ENCODE measurements at regions not wholly inside any gene's neighbourhood (a gene's known extent, or its start where the extent isn't known, plus 50 kb on each side); places are given as distances from the start of the nearest gene placed in this dataset.

DNA sequence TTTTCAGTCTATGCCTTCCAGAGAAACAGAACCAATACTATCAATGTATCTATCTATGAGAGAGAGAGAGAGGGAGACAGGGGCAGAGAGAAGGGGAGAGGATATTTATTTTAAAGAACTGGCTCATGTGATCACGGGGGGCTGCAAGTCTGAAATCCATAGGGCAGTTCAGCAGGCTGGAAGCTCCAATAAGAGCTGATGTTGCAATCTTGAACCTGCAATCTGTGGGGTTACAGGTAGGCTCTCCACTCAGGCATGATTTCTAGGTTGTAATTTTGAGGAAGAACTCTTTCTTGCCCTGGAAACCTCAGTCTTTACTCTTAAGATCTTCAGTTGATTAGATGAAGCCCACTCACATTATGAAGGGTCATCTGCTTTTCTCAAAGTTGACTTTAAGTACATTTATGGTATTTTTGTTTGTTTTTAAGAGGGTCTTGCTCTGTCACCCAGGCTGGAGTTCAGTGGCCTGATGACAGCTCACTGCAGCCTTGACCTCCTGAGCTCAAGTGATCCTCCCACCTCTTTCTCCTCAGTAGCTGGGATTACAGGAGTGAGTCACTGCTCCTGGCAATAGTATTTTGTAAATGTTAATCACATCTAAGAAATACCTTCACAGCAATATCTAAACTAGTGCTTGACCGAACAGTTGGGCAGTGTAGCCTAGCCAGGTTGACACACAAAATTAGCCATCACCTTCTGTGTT is 376.4 kb downstream of the FGF9 start:
- in situ Hi-C loops (cut with MboI; ENCODE audit: low sequenced_read_pairs): no loop called here

DNA sequence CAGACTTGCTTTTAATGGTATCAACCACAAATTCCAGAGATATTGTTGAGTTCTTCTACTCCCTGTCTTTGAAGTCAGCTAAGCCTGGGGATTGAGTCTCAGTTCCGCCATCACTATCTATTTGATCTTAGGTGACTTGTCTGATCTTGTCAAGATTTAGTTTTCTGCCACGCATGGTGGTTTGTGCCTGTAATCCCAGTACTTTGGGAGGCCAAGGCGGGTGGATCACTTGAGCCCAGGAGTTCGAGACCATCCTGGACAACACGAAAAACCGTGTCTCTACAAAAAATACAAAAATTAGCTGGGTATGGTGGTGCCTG is 376.9 kb downstream of the FGF9 start:
- in situ Hi-C loops (cut with MboI; ENCODE audit: low sequenced_read_pairs): no loop called here

DNA sequence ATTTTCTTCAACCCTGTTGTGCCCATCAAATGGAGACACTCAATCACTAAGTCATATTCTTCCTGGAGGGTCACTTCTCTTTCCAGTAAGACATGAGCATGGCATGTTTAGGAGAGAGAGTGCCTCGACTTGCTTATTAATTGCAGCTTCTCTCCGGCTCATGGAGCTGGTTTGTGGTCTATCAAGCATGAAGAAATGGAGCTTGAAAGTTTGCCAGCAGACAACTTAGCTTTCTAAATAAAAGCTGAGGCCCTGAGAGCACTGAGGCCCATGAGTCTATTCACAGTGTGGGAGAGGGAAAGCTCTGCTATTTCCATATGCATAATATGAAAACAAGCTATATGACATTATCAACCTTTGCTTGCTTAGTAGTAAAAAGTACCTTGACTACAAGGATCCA is 378.5 kb downstream of the FGF9 start:
- in situ Hi-C loops (cut with MboI; ENCODE audit: low sequenced_read_pairs): no loop called here

DNA sequence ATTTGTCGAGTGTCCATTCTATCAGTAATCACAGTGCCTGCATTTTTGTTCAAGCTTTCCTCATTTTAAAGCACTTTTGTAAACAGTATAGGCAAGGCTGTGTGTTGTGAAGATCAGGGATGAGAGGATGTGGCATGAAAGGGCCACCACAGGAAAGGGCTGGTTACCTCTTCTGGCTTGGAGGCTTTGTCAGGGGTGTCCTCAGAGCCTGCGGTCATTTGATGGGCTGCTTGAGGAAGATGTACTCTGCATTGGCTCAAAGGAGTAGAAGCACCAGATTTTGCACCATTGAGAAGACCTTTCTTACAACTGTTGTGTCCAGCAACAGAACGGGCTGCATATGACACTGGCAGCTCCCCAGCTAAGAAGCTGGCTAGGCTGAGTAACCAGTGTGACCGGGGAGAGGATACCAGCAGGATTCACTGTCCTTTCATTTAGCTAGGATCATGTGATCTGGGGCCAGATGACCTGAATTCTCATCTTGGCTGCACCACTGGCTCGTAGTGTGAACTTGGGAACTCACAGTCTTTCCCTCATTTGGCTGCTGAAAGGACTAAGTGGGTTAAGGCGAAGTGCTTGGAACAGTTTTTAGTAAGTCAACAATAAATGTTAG is 380.2 kb downstream of the FGF9 start:
- in situ Hi-C loops (cut with MboI; ENCODE audit: low sequenced_read_pairs): no loop called here

DNA sequence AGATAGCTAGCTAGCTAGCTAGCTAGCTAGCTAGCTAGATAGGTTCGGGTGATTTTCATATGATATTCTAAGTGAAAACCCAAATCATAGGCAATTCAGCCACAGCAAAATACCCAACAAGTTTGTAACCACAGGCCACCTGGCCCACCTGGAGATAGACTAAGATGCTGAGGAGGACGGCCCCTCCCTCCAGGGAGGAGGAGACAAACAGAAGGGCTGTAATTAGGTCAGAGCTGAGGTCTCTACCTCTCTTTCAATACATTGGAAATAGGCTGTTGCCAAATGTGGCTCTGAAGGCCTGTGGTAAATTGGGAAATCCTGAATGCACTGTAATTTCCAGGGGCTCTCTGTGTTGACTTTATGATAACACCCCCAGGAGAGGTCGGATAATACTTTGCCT is 382.2 kb downstream of the FGF9 start:
- in situ Hi-C loops (cut with MboI; ENCODE audit: low sequenced_read_pairs): no loop called here

DNA sequence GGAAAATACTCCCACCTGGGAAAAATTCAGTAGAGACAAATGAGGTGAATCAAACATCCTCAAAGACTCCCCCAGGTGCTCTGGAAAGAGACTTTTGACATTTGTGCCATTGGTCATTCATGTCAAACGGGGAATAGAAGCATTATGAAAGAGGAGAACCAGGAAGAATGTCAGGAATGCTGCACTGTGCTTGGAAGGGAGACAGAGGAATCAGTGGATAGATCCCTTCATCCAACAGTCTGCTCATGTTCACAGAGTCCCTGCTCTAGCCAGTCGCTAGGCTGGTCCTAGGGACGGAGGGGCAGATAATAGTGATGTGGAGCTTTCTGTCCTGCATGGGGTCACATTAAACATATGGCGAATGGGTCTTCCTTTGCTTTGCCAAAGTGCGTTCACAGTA is 384.4 kb downstream of the FGF9 start:
- in situ Hi-C loops (cut with MboI; ENCODE audit: low sequenced_read_pairs): no loop called here

DNA sequence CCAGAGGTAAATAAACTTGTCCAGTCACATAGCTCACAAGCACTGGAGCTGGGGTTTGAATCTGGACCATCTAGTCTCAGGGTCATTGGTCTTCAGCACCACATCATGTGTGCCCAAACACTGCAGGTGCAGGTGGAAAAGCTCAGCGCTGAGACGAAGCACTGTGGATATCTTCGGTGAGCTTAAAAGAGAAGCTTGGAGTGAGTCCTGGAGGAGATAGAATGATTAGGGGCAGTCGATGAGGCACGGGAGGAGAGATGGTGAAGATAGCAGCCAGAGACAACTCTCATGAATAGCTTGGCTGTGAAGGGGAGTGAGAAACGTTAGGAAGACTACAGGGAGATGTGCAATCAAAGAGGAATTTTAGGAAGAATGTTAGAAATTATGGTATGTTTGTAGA is 389.3 kb downstream of the FGF9 start:
- in situ Hi-C loops (cut with MboI; ENCODE audit: low sequenced_read_pairs): no loop called here

DNA sequence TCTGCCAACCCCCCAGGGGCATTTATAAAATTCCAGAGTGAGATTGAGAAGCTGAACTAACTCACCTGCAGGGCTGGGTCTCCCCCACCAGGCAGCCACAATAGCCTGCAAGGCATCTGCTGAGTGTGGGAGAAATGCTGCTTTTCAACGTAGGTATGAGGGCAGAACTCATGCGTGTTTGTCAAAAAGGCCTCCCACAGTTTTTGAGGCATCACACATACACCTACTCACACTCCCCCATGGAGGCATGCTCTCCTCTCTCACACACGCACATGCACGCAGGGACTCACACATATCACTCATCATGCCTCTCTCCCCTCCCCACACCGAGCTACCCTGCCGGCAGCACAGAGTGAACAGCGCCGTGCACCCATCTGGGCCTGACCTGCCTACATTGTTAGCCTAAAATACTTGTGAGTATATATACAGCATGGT is 390.5 kb downstream of the FGF9 start:
- in situ Hi-C loops (cut with MboI; ENCODE audit: low sequenced_read_pairs): no loop called here

DNA sequence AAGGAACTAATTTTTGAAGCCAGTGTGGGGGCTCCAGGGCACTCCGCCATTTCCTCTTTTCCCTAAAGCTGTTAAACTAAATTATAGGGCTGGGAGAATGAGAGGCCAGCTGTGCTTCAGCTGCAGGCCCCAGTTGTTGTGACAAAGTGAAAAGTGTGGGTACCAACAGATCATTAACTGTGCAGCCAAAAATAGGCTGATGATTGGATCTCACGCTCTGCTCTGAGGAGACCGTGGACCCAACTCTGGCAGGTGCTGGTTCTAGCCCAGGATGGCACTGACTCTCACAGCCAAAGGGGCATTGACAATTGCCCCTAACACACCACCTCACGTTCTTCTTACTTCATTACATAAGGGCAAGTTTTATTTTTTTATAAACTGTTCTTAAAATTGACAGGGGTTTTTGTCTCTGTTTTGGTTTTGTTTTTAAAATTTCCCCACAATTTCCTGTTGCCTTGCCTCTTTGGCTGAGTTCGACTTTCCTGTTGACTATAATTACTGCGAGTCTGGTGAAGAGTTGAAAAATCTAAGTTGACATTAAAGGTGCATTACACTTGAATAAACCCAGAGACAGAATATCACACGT is 391.0 kb downstream of the FGF9 start:
- in situ Hi-C loops (cut with MboI; ENCODE audit: low sequenced_read_pairs): no loop called here

DNA sequence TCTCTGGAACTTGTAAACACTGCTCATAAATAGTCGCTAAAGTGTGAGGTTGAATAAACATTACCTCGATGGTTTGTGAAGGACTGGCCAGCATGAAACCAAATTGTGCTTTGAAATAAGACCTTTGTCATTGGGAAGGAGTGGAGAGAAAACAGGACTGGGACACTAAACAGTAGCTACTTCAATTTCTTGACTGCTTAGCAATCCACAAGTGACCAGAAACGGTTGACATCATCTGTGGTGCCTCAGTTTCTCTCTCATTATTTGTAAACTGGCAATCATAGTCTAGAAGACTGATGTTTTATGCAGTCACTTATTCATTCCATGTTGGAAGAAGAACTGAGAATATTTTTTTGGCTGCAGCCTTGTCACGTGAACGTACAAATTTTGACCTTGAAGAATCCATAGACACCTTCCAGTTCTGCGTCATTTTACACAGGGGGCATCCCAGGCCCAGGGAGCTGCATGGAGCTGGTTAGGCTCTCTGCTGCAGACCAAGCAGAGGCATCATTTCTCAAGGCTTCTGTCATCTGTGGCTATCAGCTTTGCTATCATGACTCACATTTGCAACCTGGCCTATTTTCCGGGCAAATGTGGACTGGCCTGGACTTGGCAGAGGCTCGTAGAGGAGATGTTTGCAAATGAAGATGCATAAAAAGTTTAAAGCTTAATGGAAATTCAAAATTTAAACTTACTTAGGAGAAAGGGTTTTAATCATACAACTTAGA is 391.8 kb downstream of the FGF9 start:
- in situ Hi-C loops (cut with MboI; ENCODE audit: low sequenced_read_pairs): no loop called here

DNA sequence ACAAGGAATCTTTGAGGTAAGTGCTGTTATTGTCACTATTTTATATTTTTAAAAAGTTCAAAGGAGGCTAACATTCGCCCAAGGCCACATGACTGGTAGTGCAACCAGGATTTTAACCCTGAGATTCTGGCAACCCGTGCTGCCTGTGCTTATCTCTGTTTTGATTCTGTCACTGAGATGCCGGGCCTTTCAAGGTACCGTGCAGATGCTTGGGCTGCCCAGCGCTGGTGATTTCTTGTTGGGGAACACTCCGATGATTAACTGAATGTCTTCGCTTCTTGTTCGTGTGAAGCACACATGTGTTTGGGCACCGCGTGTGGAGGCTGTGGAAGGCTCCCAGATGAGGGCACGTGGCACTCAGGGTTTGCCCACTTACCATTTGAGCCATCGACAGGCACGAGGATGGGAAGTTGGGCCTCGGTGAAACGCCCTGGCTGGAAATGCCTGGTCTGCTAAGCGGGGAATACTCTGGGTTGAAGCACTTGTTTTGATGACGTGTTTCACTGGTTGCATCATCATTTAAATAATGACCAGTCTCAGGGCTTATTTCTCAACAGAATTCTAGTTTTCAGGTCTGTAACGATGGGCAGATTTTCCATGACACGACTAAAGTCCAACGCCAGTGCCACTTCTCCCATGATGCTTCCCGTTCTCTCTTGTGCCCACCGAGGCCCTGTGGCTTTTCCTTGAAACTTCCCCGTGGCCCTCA is 392.7 kb downstream of the FGF9 start:
- in situ Hi-C loops (cut with MboI; ENCODE audit: low sequenced_read_pairs): no loop called here

DNA sequence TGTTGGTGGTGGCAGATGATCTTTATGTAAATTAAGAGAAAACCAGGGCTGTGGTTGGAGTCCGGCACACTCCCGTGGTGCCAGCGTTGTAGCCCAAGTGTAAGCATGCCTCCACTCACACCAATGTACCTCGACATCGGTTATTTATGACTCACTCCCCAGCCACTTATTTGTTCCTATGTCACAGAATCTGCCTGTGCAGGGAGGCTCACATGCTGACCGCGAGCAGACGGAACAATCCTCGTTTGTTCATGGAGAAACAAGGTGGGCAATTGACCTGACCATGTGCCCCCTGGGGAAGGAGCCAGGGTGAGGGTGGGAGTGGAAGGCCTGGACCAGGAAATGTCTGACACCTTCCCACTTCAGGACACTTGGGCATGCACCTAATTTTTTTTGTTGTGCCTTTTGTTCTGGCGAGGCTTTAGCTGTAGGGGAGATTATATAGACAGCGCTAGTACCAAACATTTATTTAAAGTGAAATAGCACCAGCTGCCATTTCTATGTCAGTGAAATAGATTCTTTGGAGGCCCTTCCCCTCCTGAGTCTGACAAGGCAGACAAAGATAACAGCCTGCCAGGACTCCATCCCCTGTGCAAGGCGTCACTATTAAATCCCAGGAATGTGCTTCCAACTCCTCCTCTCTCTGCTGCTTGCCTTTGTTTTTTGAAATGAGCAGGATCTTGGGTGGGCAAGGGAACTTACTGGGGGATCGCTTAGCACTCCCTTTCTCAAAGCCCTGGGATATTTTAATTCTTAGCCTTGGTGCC is 394.2 kb downstream of the FGF9 start:
- in situ Hi-C loops (cut with MboI; ENCODE audit: low sequenced_read_pairs): no loop called here

DNA sequence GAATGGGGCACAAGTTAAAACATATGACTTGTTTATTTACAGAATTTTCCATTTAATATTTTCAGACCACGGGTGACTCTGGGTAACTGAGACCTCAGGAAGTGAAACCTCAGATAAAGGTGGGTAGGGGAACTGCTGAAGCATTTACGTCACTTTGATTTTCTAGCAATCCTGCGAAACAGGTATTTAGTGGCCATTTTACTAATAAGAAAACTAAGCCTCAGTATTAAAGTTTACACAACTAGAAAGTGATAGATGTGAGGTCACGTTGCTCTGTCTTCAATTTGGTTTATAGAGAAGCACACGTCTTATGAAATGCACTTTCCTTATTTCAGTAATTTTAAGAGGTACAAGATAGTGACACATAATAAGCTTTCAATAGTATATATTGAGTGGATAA is 402.8 kb downstream of the FGF9 start:
- in situ Hi-C loops (cut with MboI; ENCODE audit: low sequenced_read_pairs): no loop called here

DNA sequence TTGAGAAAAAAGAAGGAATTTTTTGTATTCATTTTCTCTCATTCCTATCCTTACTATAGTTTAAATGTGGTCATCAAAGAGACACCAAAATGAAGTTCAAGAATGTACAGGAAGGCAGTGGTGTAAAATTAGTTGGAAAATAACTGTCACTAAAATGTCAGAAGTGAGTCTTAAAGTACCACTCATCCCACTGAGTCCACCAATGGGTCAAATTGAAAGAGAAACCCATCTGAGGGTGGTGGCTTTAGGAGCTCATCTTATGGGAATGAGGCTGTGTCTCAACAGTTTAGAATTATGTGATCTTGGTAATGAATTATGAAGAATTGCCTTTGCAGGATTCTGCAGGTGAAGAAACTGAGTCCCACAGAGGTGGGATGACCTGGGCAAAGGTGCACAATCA is 403.5 kb downstream of the FGF9 start:
- in situ Hi-C loops (cut with MboI; ENCODE audit: low sequenced_read_pairs): no loop called here

DNA sequence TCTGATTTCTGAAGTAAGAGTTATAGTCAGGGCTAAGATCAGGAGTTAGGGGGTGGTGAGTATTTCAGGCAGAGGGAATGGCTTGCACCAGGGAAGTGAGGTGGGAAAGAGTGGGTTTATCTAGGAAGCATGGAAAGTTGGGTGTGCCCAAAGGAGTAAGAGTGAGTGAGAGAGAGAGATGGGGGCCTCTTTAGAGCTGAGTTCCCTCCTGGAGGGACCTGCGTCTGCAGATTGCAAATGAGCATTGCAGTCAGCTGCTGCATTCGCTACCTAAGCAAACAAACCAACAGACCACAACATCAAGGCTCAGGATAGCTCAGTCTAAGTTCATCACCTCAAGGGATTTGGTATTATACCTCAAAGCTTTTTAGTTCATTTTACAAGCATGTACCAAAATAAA is 405.8 kb downstream of the FGF9 start:
- in situ Hi-C loops (cut with MboI; ENCODE audit: low sequenced_read_pairs): no loop called here

DNA sequence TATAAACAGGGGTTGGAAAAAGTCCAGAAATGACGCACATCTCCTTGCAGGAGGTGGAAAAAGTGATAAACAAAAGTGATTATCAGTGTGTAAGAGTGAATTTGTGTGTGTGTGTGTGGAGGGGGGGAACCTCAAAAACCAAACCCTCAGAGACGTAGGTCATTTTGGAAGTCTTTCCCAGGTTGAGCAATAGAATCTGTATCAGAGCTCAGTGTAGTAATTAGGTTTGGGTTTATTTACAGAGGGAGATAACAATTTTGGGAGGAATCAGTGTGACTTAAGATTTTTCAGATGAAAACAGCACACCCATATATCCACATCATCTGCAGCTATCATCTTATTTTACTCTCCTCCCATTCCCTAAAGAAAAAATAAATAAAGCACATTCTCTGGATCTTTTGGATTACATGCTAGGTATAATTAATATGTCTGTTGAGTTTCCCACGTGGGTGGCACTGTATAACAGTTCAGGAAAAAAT is 406.4 kb downstream of the FGF9 start:
- in situ Hi-C loops (cut with MboI; ENCODE audit: low sequenced_read_pairs): no loop called here

DNA sequence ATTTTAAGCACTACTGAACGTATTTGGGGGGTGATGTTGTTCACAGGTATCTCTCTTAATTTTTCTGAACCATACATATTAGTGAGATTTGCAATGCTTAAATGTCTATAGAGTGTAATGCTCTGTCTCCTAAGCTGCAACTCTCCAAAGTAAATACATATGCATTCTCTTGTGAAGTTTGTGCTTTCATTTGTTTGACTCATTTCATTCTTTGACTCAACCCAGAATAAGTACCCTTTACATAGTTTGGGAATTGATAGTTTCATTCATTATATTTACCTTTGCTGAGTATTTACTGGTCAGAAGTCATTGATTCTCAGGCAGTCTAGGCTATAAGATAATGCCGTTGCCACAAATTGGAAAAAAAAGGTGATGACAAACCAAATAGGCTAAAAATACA is 406.9 kb downstream of the FGF9 start:
- in situ Hi-C loops (cut with MboI; ENCODE audit: low sequenced_read_pairs): no loop called here

DNA sequence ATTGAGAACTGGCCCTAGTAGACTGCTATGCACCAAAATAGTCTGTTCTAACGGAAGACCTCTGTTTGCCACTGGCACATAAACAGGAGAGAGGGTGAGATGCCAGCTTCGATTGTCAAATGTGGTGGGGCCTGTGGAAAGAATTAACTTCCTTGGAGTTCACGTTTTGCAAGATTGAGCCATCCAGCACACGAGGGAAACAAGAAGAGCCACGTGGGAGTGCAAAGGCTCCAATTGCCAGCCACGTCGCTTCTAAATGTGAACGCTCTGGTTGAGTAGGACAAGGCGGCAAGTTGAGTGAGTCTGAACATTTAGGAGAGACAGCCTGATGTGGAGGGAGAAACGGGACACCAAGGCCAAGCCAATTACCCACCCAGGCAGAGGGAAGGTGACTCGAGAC is 409.1 kb downstream of the FGF9 start:
- in situ Hi-C loops (cut with MboI; ENCODE audit: low sequenced_read_pairs): no loop called here

DNA sequence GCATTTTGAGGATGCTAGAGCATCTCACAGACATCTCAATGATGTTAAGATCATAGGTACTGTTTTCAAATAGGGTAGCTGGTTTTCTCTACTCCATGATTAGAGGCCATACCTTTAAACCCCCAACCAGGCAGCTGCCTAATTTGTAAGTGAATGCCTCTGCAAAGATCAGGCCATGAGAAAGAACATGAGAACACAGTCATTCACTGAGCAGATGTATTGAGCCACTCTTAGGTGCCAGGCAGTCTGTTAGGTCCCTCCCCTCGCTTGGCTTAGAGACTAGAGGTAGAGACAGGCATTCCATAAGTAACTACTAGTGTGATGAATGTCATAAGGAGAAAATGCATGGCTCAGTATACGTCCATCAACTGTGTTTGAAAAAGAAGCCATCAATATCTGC is 410.0 kb downstream of the FGF9 start:
- in situ Hi-C loops (cut with MboI; ENCODE audit: low sequenced_read_pairs): no loop called here

DNA sequence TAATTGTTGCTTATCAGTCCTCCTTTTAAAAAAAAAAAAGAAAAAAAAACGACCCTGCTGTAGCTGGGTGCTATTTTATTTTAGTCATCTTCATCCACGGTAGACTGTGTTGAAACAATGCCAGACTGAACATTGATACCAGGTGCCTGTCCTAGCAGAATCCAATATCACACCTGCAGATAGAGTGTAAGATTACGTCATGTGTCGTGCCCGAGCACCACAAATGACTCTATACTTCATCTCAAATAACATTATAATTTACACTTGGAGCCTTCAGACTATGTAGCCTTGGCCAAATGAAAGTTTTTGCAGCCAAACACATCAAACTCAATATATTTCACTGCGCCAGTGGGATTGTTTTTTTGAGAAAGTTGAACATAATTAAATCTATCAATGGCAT is 410.6 kb downstream of the FGF9 start:
- in situ Hi-C loops (cut with MboI; ENCODE audit: low sequenced_read_pairs): no loop called here

DNA sequence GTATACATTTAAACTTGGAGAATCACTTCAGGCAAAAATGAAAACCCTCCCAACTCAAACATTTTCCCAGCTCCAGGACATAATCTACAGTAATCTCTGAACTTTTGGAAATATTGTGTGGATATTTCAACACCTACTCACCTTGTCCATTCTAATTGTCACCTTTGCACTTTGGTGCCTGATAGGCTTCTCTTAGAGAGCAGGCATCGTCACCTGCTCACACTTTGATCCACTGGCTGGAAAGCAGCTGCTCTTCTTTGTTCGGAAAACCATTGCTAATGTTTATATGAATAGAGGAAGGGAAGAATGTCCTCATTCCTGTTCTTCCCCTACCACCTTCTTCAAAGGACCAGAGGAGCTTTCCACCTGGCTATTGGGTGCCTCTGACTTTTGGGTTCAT is 411.2 kb downstream of the FGF9 start:
- in situ Hi-C loops (cut with MboI; ENCODE audit: low sequenced_read_pairs): no loop called here

All from HL-60/S4 treated with retinoic acid at 250 ng/mL for 4 days and 3 days (cell line).